WERI-Rb-1 (cell line): ENCODE measurements at regions not wholly inside any gene's neighbourhood (a gene's known extent, or its start where the extent isn't known, plus 50 kb on each side); places are given as distances from the start of the nearest gene placed in this dataset.

Source experiments
- DNase-seq: peaks from one replicate; pipeline ENCODE4 v3.0.0-alpha.2; 2020
- H3K27ac ChIP-seq: fragments of 250-450 bp; sonication (Bioruptor Pico); 2 replicates; pipeline ENCODE4 v1.5.1; 2020; ENCODE audit warnings: mild to moderate bottlenecking, moderate library complexity
- H3K27me3 ChIP-seq: fragments of 250-450 bp; sonication (Bioruptor Pico); 2 replicates; pipeline ENCODE4 v1.5.1; 2021; ENCODE audit warnings: mild to moderate bottlenecking, low read depth, moderate library complexity; ENCODE audit not compliant: insufficient read depth, severe bottlenecking
- H3K36me3 ChIP-seq: fragments of 250-450 bp; sonication (Bioruptor Pico); 2 replicates; pipeline ENCODE4 v1.5.1; 2020; ENCODE audit warnings: mild to moderate bottlenecking, moderate library complexity
- H3K4me3 ChIP-seq: 2 replicates; pipeline ENCODE4 v1.5.1; 2011; ENCODE audit warnings: low read depth, mild to moderate bottlenecking, control low read depth, low read length
- H3K9me3 ChIP-seq: fragments of 250-450 bp; sonication (Bioruptor Pico); 2 replicates; pipeline ENCODE4 v1.5.1; 2021; ENCODE audit warnings: mild to moderate bottlenecking, moderate library complexity; ENCODE audit not compliant: severe bottlenecking
- TF ChIP-seq, protein P1 (sequence below): IDR thresholded peaks from 2 replicates; pipeline ENCODE4 v1.5.1; 2011; ENCODE audit warnings: low read depth, mild to moderate bottlenecking, control low read depth, inconsistent platforms, low read length

DNA sequence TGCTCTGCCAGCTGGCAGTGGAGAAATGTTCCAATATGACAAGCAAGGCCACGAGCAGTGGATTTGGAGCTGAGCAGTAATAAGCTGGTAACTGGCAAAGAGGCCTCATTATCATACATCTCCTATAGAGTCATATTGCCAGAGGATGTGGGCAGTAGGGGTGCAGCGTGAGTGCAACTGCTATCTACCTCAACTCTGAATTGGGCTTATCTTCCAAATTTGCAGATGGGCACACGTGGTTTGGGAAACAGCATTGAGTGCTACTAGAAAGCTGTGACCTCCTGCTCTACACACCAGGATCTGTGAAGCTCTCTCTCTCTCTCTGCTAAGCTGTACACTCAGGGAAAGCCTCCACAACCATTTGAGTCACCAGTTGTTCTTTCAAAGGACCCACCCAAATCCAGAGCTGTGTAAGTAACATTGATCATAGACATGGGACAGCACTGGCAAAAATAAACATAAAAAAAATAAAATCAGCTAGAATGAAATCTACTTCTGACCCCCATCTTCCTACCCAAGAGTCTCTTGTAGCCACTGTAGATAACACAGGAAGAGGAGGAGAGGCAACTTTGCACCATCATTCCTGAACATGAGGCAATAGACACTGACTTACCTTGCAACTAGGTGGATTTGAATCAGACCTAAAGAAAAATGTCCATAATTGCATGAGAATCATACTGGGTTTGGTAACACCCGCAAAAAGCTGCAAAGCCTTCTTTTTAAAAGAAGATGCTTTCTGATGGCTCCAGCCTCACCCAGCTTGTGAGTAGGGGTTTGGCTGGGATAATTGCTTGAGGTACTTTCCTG, 82.9 kb upstream of the THBS1 start:
- Histone ChIP-seq H3K27ac (no peak overlapping the region), H3K36me3 (no peaks in the 10 kb centered on the region), H3K27me3 (peaks cover 40% of the 10 kb centered on the region), H3K4me3 (no peak overlapping the region), H3K9me3 (no peaks in the 10 kb centered on the region)
- DNase-seq, result no peak
- TF ChIP-seq, protein P1, sequence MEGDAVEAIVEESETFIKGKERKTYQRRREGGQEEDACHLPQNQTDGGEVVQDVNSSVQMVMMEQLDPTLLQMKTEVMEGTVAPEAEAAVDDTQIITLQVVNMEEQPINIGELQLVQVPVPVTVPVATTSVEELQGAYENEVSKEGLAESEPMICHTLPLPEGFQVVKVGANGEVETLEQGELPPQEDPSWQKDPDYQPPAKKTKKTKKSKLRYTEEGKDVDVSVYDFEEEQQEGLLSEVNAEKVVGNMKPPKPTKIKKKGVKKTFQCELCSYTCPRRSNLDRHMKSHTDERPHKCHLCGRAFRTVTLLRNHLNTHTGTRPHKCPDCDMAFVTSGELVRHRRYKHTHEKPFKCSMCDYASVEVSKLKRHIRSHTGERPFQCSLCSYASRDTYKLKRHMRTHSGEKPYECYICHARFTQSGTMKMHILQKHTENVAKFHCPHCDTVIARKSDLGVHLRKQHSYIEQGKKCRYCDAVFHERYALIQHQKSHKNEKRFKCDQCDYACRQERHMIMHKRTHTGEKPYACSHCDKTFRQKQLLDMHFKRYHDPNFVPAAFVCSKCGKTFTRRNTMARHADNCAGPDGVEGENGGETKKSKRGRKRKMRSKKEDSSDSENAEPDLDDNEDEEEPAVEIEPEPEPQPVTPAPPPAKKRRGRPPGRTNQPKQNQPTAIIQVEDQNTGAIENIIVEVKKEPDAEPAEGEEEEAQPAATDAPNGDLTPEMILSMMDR, result no peak

DNA sequence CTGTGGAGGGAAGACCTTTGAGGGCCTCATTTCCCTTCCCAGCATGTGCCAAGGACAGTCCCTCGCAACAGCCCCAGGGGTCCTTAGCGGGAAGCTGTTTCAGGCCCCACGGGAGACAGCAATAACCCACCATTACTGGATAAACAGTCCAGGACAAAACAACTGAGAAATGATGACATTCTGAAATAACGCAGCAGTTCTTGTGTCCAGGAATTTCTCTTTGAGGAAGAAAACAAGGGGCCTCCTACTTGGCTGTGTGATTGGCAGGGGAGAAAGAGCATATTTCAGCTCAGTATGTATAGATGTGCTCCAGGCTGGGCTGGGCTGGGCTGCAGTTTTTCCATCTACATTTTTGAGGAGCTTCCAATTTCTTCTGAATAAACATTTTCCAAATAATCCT, 82.2 kb upstream of the THBS1 start:
- no peaks in the 10 kb centered on the region for H3K36me3 ChIP-seq
- H3K27ac ChIP-seq, result no peak overlapping the region
- DNase-seq, result no peak
- H3K4me3 ChIP-seq, result no peak overlapping the region
- TF ChIP-seq, protein P1, result no peak
- no peaks in the 10 kb centered on the region for H3K9me3 ChIP-seq
- peaks cover 37% of the 10 kb centered on the region for H3K27me3 ChIP-seq

DNA sequence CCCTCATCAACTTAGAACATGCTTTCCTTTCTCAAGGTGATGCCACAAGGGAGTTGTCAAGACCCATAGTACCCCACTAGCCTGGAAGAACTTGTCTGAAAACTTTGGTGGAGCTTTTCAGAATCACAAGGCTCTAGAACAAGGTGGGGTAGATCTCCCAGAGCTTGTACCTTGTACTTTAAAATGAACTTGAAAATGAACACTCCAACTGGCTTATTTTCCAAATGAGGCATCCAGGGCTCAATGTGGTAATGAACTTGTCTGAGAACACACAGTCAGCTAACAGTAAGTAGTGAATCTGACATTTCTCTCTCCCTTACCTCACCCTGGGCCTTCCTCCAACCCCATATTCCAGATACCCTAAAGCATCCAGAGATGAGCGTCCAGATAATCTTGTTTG, 81.8 kb upstream of the THBS1 start:
- TF ChIP-seq, protein P1, result no peak
- Histone ChIP-seq H3K36me3 (no peaks in the 10 kb centered on the region), H3K27me3 (peaks cover 38% of the 10 kb centered on the region), H3K27ac (no peak overlapping the region), H3K9me3 (no peaks in the 10 kb centered on the region), H3K4me3 (no peak overlapping the region)
- no peak for DNase-seq

DNA sequence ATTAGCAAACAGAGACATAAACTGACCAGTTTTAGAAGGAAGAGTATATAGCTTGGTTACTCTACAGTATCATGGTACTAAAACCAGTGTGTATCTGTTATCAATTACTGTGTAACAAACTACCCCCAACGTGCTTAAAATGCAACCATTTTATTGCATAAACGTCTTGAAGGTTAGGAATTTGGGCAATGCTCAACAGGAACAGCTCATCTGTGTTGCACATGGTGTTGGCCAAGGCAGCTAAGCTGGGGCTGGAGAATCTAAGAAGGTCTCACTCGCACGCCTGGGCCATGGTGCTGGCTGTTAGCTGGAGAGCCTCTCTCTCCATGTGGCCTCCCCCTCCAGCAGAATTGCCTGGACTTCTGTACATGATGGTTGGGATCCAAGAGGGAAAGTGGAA, 81.2 kb upstream of the THBS1 start:
- DNase-seq, result no peak
- Histone ChIP-seq H3K9me3 (no peaks in the 10 kb centered on the region), H3K27ac (no peak overlapping the region), H3K4me3 (no peak overlapping the region), H3K36me3 (no peaks in the 10 kb centered on the region), H3K27me3 (peaks cover 38% of the 10 kb centered on the region)
- TF ChIP-seq, protein P1, result no peak

DNA sequence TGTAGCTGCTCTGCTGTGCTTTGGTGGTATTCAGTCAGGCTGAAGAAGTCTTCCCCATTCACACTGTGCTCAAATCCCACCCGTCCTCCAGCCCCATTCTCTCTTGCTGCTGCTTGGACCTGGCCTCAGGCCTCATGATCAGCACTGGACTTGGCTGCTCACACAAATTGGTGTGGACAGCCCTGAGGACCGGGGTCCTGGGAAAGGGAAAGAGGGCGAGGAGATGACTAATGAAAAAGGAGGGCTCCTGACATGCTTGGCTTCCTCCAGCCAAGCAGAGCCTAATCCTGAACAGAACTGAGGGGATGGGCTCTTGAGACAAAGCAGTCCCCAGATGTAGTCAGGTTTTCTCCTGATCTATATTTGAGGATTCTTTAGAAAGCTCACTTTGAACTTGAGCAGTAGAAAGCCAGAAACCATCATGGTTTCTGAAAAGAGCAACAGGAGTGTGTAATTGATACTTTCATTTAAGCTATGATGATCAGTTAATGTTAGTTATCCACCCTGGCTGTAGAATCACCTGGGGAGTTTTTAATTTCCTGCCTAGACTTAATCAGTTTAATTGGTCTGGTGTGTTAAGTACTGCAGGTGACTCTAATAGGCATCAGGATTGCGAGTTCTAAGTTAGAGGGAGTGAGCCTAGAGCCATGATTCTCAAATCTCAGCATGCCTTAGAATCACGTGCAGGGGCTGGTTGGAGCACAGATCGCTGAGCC, 79.4 kb upstream of the THBS1 start:
- Histone ChIP-seq H3K27me3 (peaks cover 30% of the 10 kb centered on the region), H3K36me3 (no peaks in the 10 kb centered on the region), H3K4me3 (no peak overlapping the region), H3K27ac (no peak overlapping the region), H3K9me3 (no peaks in the 10 kb centered on the region)
- DNase-seq, result peak; percentile 8
- TF ChIP-seq, protein P1, result no peak
